ENCODE measurements at regions not wholly inside any gene's neighbourhood (a gene's known extent, or its start where the extent isn't known, plus 50 kb on each side); places are given as distances from the start of the nearest gene placed in this dataset.

DNA sequence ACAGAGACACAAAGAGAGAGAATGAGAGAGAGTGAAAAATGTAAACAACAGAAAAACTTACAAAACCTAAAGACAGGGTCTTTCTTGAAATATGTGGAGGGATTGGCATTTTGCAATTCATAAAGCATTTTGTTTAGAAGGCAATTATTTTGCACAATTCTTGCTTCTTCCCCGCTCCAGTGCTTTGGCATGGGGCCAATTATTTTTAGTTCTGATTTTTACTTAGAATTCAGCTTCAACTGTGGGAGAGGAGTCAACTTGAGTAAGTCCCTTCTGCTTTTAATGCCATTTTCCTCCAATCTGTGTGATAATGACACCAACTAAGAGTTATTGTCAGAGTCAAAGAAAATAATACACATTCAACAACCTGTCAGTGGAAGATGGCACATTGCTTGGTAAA is 1051.9 kb downstream of the NLGN4X start:
- Histone ChIP-seq H3K4me1 (ENCODE audit: low read depth) (no peaks in the 10 kb centered on the region), H3K36me3 (ENCODE audit: low read depth) (no peaks in the 10 kb centered on the region), H3K9me3 (peaks cover 4% of the 10 kb centered on the region), H3K4me3 (no peak overlapping the region)
- TF ChIP-seq, protein P1, sequence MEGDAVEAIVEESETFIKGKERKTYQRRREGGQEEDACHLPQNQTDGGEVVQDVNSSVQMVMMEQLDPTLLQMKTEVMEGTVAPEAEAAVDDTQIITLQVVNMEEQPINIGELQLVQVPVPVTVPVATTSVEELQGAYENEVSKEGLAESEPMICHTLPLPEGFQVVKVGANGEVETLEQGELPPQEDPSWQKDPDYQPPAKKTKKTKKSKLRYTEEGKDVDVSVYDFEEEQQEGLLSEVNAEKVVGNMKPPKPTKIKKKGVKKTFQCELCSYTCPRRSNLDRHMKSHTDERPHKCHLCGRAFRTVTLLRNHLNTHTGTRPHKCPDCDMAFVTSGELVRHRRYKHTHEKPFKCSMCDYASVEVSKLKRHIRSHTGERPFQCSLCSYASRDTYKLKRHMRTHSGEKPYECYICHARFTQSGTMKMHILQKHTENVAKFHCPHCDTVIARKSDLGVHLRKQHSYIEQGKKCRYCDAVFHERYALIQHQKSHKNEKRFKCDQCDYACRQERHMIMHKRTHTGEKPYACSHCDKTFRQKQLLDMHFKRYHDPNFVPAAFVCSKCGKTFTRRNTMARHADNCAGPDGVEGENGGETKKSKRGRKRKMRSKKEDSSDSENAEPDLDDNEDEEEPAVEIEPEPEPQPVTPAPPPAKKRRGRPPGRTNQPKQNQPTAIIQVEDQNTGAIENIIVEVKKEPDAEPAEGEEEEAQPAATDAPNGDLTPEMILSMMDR (IDR thresholded peaks at IDR 0.05), result no peak
- intact Hi-C loops (cut with DNase I, micrococcal nuclease), result no loop called here
- no peak for ATAC-seq
- DNase-seq, result no peak

GRCh38 chrX:5163663-5164062 is 1065.0 kb downstream of the NLGN4X start:
- intact Hi-C loops (cut with DNase I, micrococcal nuclease), result no loop called here
- H3K9me3 ChIP-seq, result no peaks in the 10 kb centered on the region
- TF ChIP-seq, protein P1 (IDR thresholded peaks at IDR 0.05), result no peak
- DNase-seq (no peak), ATAC-seq (no peak)
- no peaks in the 10 kb centered on the region for H3K4me1 ChIP-seq (ENCODE audit: low read depth)
- H3K4me3 ChIP-seq, result no peak overlapping the region
- no peaks in the 10 kb centered on the region for H3K36me3 ChIP-seq (ENCODE audit: low read depth)

GRCh38 chrX:5155301-5155700 is 1073.4 kb downstream of the NLGN4X start:
- H3K4me3 ChIP-seq, result no peak overlapping the region
- no peaks in the 10 kb centered on the region for H3K9me3 ChIP-seq
- TF ChIP-seq, protein P1 (IDR thresholded peaks at IDR 0.05), result no peak
- intact Hi-C loops (cut with DNase I, micrococcal nuclease), result no loop called here
- DNase-seq (no peak), ATAC-seq (no peak)
- no peaks in the 10 kb centered on the region for H3K4me1 ChIP-seq (ENCODE audit: low read depth)
- no peaks in the 10 kb centered on the region for H3K36me3 ChIP-seq (ENCODE audit: low read depth)

DNA sequence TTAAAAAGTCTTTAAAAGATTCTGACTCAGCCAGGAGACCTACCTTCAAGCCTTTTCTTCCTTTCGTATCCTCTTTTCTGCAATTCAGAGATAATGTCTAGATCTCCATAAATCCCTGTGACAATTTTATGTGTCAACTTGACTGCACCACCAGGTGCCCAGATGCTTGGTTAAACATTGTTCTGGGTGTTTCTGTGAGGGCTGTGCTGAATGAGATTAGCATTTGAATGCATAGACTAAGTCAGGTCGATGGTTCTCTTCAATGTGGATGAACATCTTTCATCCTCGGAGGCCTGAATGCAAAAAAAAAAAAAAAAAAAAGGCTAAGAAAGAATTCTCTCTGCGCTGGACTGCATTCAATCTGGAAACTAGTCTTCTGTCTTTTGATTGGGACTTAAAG is 1082.7 kb downstream of the NLGN4X start:
- intact Hi-C loops (cut with DNase I, micrococcal nuclease), result no loop called here
- ATAC-seq, result no peak

GRCh38 chrX:5142644-5143043 is 1086.0 kb downstream of the NLGN4X start:
- Histone ChIP-seq H3K9me3 (no peaks in the 10 kb centered on the region), H3K4me3 (no peak overlapping the region), H3K4me1 (ENCODE audit: low read depth) (no peaks in the 10 kb centered on the region), H3K36me3 (ENCODE audit: low read depth) (no peaks in the 10 kb centered on the region)
- no peak for ATAC-seq
- DNase-seq, result no peak
- intact Hi-C loops (cut with DNase I, micrococcal nuclease), result no loop called here
- TF ChIP-seq, protein P1 (IDR thresholded peaks at IDR 0.05), result no peak

More for the DNA sequence above, 1082.7 kb downstream of the NLGN4X start:
- TF ChIP-seq, protein P1 (IDR thresholded peaks at IDR 0.05), result no peak
- Histone ChIP-seq H3K4me3 (no peak overlapping the region), H3K9me3 (no peaks in the 10 kb centered on the region), H3K4me1 (ENCODE audit: low read depth) (no peaks in the 10 kb centered on the region), H3K36me3 (ENCODE audit: low read depth) (no peaks in the 10 kb centered on the region)
- DNase-seq, result no peak

GRCh38 chrX:5122181-5122678 is 1106.4 kb downstream of the NLGN4X start:
- TF ChIP-seq, protein P1 (IDR thresholded peaks at IDR 0.05), result no peak
- intact Hi-C loops (cut with DNase I, micrococcal nuclease), result no loop called here
- H3K4me3 ChIP-seq, result no peak overlapping the region
- no peaks in the 10 kb centered on the region for H3K36me3 ChIP-seq (ENCODE audit: low read depth)
- no peak for ATAC-seq
- DNase-seq, result no peak
- H3K9me3 ChIP-seq, result no peaks in the 10 kb centered on the region
- H3K4me1 ChIP-seq (ENCODE audit: low read depth), result no peaks in the 10 kb centered on the region

All from mucosa of descending colon (tissue), 3 donors.